Anterior cingulate cortex (tissue), 58 donors: ENCODE measurements at regions not wholly inside any gene's neighbourhood (a gene's known extent, or its start where the extent isn't known, plus 50 kb on each side); places are given as distances from the start of the nearest gene placed in this dataset.

Experiments
- DNase-seq, 58 donors: peaks; one replicate each; lab custom pipeline; 2025; lab: John Stamatoyannopoulos, UW

DNA sequence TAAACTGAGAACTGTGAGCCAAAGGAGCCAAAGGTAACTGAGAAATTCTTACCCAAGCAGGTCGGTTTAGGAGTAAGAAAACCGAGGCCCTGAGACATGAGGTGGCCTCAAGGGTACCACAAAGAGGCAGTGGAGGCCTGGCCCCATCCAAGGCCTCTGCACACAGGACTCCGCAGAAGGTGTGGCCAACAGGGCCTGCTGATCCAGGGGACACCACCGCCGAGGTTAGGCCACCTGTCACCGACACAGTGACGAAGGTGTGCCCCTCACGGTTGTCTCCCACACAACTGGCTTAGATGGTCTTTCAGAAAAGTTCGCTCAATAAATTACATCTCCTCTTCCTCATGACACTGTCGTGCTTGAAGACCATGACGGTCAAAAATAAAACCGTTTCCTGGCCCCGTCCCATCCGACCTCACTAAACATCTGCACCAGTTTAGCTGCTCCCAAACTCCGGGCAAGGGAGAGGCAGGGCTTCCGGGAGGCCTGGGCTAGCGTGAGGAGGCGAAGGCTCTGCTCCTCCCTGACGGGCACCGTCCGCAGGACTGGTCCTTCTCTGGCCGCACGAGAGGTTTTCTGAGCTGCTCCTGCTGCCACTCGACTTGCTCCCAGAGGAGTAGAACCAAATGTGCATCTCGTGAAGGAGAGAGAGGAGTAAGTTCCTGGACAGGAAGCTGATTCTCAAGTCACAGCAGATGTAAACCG is 442.0 kb downstream of the EIPR1 start:
- no peak for DNase-seq

- no peak for DNase-seq
Observed at GRCh38 chr2:2933426-2933825, 444.2 kb downstream of the EIPR1 start.

DNA sequence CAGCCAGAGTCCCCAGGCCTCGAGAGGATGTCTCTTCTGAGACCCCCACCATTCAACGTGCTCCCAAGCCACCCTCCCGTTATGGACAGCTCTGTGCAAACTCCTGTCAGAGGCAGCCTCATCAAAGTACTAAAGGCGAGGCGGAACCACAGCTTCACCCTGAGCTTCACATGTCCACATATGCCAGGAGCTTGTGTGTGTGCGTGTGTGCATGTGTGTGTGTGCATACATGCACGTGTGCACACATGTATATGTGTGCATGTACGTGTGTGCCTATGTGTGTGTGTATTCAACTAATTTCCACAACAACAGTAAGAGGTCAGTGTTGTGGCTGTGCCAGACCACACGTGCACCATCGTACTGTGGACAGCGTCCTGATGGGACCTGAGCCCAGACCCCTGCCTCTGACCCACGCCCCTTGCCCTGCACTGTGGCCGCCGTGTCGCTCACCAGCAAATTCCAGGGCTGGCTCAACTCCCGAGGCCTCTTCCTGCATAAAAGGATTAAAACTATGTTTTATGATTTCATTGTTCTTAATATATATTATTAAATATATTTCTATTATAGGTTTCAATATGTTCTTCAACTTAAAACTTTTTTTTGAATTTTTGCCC is 444.8 kb downstream of the EIPR1 start:
- DNase-seq = no peak

- DNase-seq = no peak
Observed at GRCh38 chr2:2932189-2932588, 445.4 kb downstream of the EIPR1 start.

GRCh38 chr2:2931318-2932075 is 446.1 kb downstream of the EIPR1 start:
- no peak for DNase-seq

- DNase-seq = no peak
Observed at GRCh38 chr2:2930841-2931240, 446.8 kb downstream of the EIPR1 start.

DNA sequence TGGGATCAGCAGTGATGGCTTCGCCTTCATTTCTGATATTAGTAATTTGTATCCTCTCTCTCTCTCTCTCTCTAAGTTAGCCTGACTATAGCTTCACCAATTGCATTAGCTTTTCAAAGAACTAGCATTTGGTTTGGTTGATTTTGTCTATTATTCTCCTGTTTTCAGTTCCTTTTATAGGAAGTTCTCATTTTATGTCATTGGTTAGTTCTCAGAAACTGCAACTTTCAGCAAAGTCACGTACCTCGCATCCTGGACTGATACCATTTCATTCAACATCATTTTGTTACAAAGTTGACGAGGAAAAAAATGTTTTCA is 450.8 kb downstream of the EIPR1 start:
- DNase-seq = no peak

GRCh38 chr2:2926009-2926857 is 451.4 kb downstream of the EIPR1 start:
- no peak for DNase-seq

DNA sequence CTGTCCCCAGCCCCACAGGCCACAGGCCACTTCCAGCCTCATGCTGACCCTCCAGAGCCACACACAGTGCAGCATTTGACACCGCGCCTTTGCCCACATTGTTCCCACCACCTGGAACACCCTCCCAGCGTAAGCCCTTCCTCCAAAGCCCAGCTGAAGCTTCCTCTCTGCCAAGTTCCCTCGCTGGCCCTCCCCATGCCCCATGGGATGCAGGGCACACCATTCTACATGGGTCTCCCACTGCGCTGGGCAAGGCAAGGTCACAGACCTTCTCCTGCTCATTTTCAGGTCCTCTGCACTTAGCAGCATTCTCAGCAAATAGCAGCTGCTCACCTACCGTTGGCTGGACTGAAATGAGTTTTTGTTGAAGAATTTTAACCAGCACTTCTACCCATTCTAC is 455.5 kb downstream of the EIPR1 start:
- DNase-seq = no peak

DNA sequence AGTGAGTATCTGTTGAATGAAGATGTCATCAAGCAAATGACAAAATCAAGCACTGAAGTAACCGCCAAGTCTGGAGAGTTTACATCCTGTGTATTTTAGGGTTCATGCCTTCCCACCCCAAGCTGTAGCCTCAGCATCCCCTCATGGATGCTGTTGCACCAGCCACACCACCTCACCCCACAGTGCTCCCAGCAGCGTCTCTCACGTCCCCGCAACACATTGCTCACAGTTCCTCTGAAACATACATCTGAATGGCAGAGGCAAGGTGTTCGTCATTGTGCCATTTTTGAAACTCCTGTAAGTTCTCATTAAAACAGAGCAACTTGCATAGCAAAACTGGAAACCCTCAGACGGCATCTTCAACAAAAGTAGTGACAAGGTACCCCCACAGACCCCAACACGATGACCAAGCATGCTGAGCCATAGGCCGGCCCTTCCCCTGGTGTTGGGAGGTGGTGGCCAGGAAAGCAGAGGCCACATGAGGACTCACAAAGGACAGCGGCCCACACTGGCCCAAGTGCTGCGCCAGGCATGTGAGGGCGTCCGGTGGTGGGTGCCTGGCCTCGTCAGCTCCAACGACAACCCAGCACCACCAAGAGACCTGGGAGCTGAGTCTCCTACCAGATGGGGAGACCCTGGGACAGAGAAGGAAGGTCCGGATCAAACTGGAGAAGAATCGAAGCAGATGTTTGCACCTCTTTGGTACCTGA is 456.5 kb downstream of the EIPR1 start:
- no peak for DNase-seq

DNA sequence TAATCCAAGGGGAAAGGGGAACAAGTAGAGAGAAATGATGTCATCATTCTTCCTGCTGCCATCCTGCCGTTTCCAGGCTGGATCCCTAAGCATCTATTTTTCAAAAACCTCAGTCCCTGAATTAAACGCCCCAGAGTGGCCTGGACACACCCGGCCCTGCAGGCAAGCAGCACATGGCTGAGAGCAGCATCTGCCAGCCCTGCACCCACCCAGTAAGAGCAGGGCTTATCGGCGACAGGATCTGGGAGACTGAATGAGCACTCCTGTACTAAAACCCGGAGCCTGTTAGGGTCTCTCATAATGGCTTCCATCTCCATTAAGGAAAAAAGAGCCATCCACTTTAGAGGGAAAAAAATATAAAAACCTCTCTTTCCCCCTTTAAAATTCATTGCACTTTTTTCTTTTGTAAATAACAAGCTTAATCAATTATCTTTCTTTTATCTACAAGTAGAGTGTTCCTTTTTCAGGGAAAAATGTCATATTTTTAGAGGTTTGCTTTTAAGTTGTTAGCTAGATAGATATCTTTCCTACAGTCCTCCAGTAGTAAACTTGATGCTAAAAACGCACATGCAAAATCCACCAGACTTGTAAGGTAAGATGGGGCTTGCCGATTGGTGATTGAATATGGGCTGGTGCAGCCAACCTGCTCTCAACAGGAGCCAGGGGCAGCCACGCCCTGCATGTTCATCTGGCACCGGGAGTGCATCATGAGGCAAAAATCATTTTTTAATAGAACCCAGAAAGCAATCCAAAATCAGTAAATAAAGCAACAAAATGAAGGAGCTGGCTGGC is 457.8 kb downstream of the EIPR1 start:
- DNase-seq = no peak

DNA sequence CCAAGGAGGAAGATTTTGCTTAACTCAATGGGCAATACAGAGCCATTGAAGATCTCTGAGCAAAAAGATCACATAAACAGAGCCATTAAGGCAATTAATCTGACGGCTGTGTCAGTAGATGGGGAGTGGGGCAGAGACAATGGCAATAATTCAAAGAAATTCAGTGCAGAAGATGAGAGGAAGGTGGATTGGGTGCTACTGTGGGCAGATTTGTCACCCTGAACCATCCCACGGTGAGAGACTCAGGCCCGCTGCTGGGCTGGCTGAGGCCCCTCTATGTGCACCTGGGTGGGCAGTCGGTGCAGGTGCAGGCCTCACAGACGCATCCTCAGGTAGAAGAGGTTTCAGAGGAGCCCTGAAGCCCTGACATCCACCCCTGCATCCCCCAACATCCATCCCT is 458.6 kb downstream of the EIPR1 start:
- DNase-seq = no peak

- no peak for DNase-seq
Observed at GRCh38 chr2:2916621-2917020, 461.0 kb downstream of the EIPR1 start.

DNA sequence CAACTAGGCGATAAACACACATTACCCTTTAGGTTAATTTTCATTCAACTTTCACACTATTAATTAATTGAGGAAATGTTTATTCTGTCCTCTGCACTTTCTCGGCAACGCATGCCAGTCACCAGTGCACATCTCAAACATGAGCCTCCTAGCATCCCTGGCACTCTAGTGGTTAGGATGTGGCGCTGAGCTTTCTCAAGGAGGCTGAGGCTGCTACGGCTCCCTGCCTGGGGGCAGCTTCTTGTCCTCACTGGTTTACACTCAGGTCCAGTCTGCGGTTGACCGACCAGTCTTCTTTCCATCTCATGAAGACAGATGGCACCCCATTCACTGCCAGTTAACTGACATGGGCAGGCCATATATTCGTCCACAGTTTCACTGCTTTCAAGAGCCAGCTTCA is 463.4 kb downstream of the EIPR1 start:
- no peak for DNase-seq

GRCh38 chr2:2913601-2914120 is 464.0 kb downstream of the EIPR1 start:
- DNase-seq = no peak

DNA sequence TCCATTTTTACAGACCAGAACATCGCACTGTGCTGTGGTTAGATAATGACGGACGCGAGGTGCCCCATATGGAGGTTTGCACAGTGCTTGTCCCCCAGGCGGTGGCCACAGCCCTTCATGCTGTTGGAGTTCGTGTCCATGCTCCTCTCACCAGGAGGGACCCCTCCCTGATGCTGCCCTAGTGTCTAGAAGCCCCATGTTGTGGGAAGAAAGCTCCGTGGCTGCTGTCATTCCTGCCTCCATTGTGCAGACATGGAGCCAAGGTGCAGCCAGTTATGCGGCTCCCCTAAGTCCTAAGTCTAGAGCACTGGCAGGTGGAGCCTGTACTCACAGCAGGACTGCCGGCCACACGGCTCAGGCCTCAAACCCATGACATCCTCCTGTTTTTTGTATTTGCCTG is 464.9 kb downstream of the EIPR1 start:
- no peak for DNase-seq

GRCh38 chr2:2912293-2912692 is 465.3 kb downstream of the EIPR1 start:
- DNase-seq = no peak

DNA sequence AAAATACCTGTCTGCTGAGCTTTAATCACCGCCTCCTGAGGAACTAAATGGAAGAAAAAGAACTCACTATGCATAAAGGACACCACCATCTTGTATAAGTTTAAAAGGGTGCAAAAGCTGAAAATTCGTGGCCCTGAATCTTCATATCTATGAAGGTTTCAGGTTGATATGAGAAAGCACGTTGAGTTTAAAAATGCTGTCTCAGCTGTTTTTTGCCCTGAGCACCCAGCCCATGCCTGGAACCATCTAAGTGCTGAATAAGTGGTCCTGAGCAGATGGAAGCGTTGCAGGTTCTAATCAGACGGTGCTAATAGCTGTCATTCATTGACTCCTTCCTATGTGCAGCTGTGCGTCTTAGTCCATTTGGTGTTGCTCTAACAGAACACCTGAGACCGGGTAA is 467.4 kb downstream of the EIPR1 start:
- no peak for DNase-seq
